H9 (cell line): ENCODE measurements at regions not wholly inside any gene's neighbourhood (a gene's known extent, or its start where the extent isn't known, plus 50 kb on each side); places are given as distances from the start of the nearest gene placed in this dataset.

Experiments used
- DNase-seq: peaks from one replicate; pipeline ENCODE4 v3.0.0-alpha.2; 2017
- H2AFZ ChIP-seq: one replicate; pipeline ENCODE4 v1.6.1; 2013; ENCODE audit warnings: mild to moderate bottlenecking, low read length, control low read depth, moderate library complexity
- H2AK5ac ChIP-seq: 2 replicates; pipeline ENCODE4 v1.6.1; 2013; ENCODE audit warnings: low read length, control low read depth, mixed read lengths; ENCODE audit not compliant: insufficient read length
- H2BK120ac ChIP-seq: one replicate; pipeline ENCODE4 v1.6.1; 2013; ENCODE audit warnings: low read depth, mild to moderate bottlenecking, low read length, control low read depth, inconsistent platforms; ENCODE audit not compliant: poor library complexity, severe bottlenecking
- H2BK12ac ChIP-seq: 2 replicates; pipeline ENCODE4 v1.6.1; 2013; ENCODE audit warnings: low read length, control low read depth, mixed read lengths, low read depth; ENCODE audit not compliant: insufficient read length
- H2BK15ac ChIP-seq: 2 replicates; pipeline ENCODE4 v1.6.1; 2013; ENCODE audit warnings: low read depth, low read length, control low read depth
- H2BK20ac ChIP-seq: one replicate; pipeline ENCODE4 v1.6.1; 2013; ENCODE audit warnings: low read depth, mild to moderate bottlenecking, low read length, control low read depth, inconsistent platforms; ENCODE audit not compliant: poor library complexity, severe bottlenecking
- H2BK5ac ChIP-seq: 2 replicates; pipeline ENCODE4 v1.6.1; 2013; ENCODE audit warnings: low read length, control low read depth, mixed read lengths; ENCODE audit not compliant: insufficient read length
- H3K14ac ChIP-seq: 2 replicates; pipeline ENCODE4 v1.6.1; 2013; ENCODE audit warnings: low read length, control low read depth; ENCODE audit not compliant: insufficient read depth
- H3K18ac ChIP-seq: 2 replicates; pipeline ENCODE4 v1.6.1; 2013; ENCODE audit warnings: low read depth, mild to moderate bottlenecking, mixed read lengths, low read length, control low read depth; ENCODE audit not compliant: insufficient read length
- H3K23ac ChIP-seq: 2 replicates; pipeline ENCODE4 v1.6.1; 2013; ENCODE audit warnings: low read length, control low read depth, mixed read lengths, low read depth; ENCODE audit not compliant: insufficient read length
- H3K23me2 ChIP-seq: 2 replicates; pipeline ENCODE4 v1.6.1; 2013; ENCODE audit warnings: low read depth, mild to moderate bottlenecking, mixed read lengths, low read length, control low read depth; ENCODE audit not compliant: insufficient read length, poor library complexity, severe bottlenecking
- H3K27ac ChIP-seq: 2 replicates; pipeline ENCODE4 v1.5.1; 2013; ENCODE audit warnings: low read length, control low read depth, mixed read lengths, low read depth; ENCODE audit not compliant: insufficient read length
- H3K27me3 ChIP-seq: 2 replicates; pipeline ENCODE4 v1.6.1; 2013; ENCODE audit warnings: low read length, control low read depth, inconsistent platforms; ENCODE audit not compliant: insufficient read depth
- H3K4ac ChIP-seq: 2 replicates; pipeline ENCODE4 v1.6.1; 2013; ENCODE audit warnings: low read depth, mild to moderate bottlenecking, control low read depth, inconsistent platforms, low read length, moderate library complexity
- H3K4me1 ChIP-seq: 2 replicates; pipeline ENCODE4 v1.6.1; 2013; ENCODE audit warnings: low read length, control low read depth, inconsistent platforms; ENCODE audit not compliant: insufficient read depth
- H3K4me2 ChIP-seq: 2 replicates; pipeline ENCODE4 v1.6.1; 2013; ENCODE audit warnings: low read length, control low read depth, mixed read lengths; ENCODE audit not compliant: insufficient read length, insufficient read depth
- H3K56ac ChIP-seq: 2 replicates; pipeline ENCODE4 v1.6.1; 2013; ENCODE audit warnings: low read depth, mild to moderate bottlenecking, mixed read lengths, low read length, control low read depth; ENCODE audit not compliant: insufficient read length
- H3K79me1 ChIP-seq: 2 replicates; pipeline ENCODE4 v1.6.1; 2013; ENCODE audit warnings: low read depth, mild to moderate bottlenecking, moderate library complexity, low read length, control low read depth, inconsistent platforms; ENCODE audit not compliant: insufficient read depth, poor library complexity, severe bottlenecking
- H3K79me2 ChIP-seq: 2 replicates; pipeline ENCODE4 v1.6.1; 2013; ENCODE audit warnings: low read length, control low read depth, inconsistent platforms; ENCODE audit not compliant: insufficient read depth
- H3K9ac ChIP-seq: 2 replicates; pipeline ENCODE4 v1.6.1; 2013; ENCODE audit warnings: low read length, control low read depth, mixed read lengths; ENCODE audit not compliant: insufficient read length; ENCODE audit errors: extremely low read depth
- H3K9me3 ChIP-seq: one replicate; pipeline ENCODE4 v1.6.1; 2013; ENCODE audit warnings: low read depth, low read length, inconsistent platforms; ENCODE audit not compliant: control insufficient read depth
- H3T11ph ChIP-seq: one replicate; pipeline ENCODE4 v1.6.1; 2013; ENCODE audit warnings: mild to moderate bottlenecking, low read length, control low read depth, inconsistent platforms
- H4K20me1 ChIP-seq: one replicate; pipeline ENCODE4 v1.6.1; 2013; ENCODE audit not compliant: control insufficient read depth, insufficient read length, insufficient read depth
- H4K5ac ChIP-seq: 2 replicates; pipeline ENCODE4 v1.6.1; 2013; ENCODE audit warnings: low read depth, mild to moderate bottlenecking, mixed read lengths, low read length, control low read depth; ENCODE audit not compliant: insufficient read length
- H4K8ac ChIP-seq: replicated peaks from 2 replicates; pipeline ENCODE4 v1.6.1; 2013; ENCODE audit warnings: low read length, control low read depth, mixed read lengths, low read depth; ENCODE audit not compliant: insufficient read length
- H4K91ac ChIP-seq: 2 replicates; pipeline ENCODE4 v1.6.1; 2013; ENCODE audit warnings: low read depth, mild to moderate bottlenecking, moderate library complexity, mixed read lengths, low read length, control low read depth; ENCODE audit not compliant: insufficient read length
- H3K27ac Mint-ChIP-seq, 3 experiments: 2 replicates in 2 of 3; 3 replicates in 1 of 3; pipeline ENCODE4 v1.8.0; 2020 to 2021; ENCODE audit warnings: mixed read lengths in 3 of 3, mild to moderate bottlenecking in 1 of 3, moderate library complexity in 1 of 3
- H3K27me3 Mint-ChIP-seq: 2 replicates; pipeline ENCODE4 v1.8.0; 2021; ENCODE audit warnings: low read depth, mild to moderate bottlenecking, moderate library complexity, mixed read lengths
- H3K36me3 Mint-ChIP-seq, 3 experiments: 2 replicates in 2 of 3; 3 replicates in 1 of 3; pipeline ENCODE4 v1.8.0; 2020 to 2021; ENCODE audit warnings: low read depth in 3 of 3, mixed read lengths in 3 of 3; ENCODE audit not compliant: insufficient read depth in 1 of 3
- H3K4me1 Mint-ChIP-seq, 2 experiments: 2 replicates each; pipeline ENCODE4 v1.8.0; 2020; ENCODE audit warnings: mixed read lengths in 2 of 2
- H3K4me3 Mint-ChIP-seq, 2 experiments: 2 replicates in 1 of 2; 3 replicates in 1 of 2; pipeline ENCODE4 v1.8.0; 2020 to 2021; ENCODE audit warnings: mild to moderate bottlenecking in 2 of 2, mixed read lengths in 2 of 2, moderate library complexity in 1 of 2
- H3K9me3 Mint-ChIP-seq, 2 experiments: 2 replicates in 1 of 2; 3 replicates in 1 of 2; pipeline ENCODE4 v1.8.0; 2020; ENCODE audit warnings: mild to moderate bottlenecking in 2 of 2, mixed read lengths in 2 of 2, moderate library complexity in 1 of 2
- CTCF ChIP-seq: fragments of 200-600 bp; sonication (generic); conservative IDR thresholded peaks from 3 replicates; pipeline ENCODE4 v1.8.0; 2021; ENCODE audit warnings: antibody characterized with exemption, mild to moderate bottlenecking

DNA sequence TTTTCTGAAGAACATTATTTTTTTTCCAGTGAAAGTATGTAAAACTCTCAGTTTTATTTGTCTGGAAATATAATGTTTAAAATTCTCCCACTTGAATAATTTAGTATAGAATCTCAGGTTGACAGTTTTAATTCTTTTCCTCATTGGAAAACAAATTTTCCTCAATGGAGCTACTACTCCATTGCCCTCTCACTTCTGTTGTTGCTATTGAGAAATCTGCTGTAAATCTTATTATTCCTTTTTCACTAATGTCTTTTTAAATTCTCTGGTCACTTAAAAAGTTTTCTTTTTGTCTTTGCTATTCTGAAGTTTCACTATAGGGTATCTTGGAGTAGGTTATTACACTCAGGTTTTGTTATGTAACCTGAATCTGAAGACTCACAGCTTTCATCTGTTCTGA lies 216.1 kb upstream of the PMFBP1 start:
- H3K18ac ChIP-seq: no peak overlapping the region
- no peak overlapping the region for H2BK120ac ChIP-seq
- no peak overlapping the region for H3K4me2 ChIP-seq
- H3K56ac ChIP-seq: no peak overlapping the region
- H2BK20ac ChIP-seq: no peak overlapping the region
- H3K27me3 ChIP-seq: no peaks in the 10 kb centered on the region
- no peak for TF ChIP-seq CTCF
- H3K4me1 ChIP-seq: no peaks in the 10 kb centered on the region
- Mint-ChIP-seq H3K4me1 (peaks cover 0 to 4% of the 10 kb centered on the region in 2 experiments; a peak in 2 of 4 replicates), H3K27ac (no peak overlapping the region), H3K27me3 (no peaks in the 10 kb centered on the region), H3K9me3 (peaks cover 17 to 21% of the 10 kb centered on the region in 2 experiments; a peak in 4 of 5 replicates), H3K4me3 (no peak overlapping the region), H3K36me3 (peaks cover 28 to 34% (median 32%) of the 10 kb centered on the region in 3 experiments)
- no peak overlapping the region for H2BK15ac ChIP-seq
- no peaks in the 10 kb centered on the region for H4K20me1 ChIP-seq
- H3K23ac ChIP-seq: no peak overlapping the region
- no peaks in the 10 kb centered on the region for H3K9me3 ChIP-seq
- no peaks in the 10 kb centered on the region for H3K79me2 ChIP-seq
- no peak overlapping the region for H4K5ac ChIP-seq
- H3K23me2 ChIP-seq: no peaks in the 10 kb centered on the region
- no peak overlapping the region for H2BK5ac ChIP-seq
- no peak overlapping the region for H2BK12ac ChIP-seq
- no peak for DNase-seq
- no peak overlapping the region for H3K14ac ChIP-seq
- no peak overlapping the region for H3K9ac ChIP-seq
- H4K8ac ChIP-seq: no peak overlapping the region
- no peaks in the 10 kb centered on the region for H3K79me1 ChIP-seq
- H3K27ac ChIP-seq: no peak overlapping the region
- H3K4ac ChIP-seq: no peak overlapping the region
- no peak overlapping the region for H4K91ac ChIP-seq
- H3T11ph ChIP-seq: no peak overlapping the region
- H2AFZ ChIP-seq: no peak overlapping the region
- no peak overlapping the region for H2AK5ac ChIP-seq
